Suppressor macrophage (primary cell): ENCODE measurements at regions not wholly inside any gene's neighbourhood (a gene's known extent, or its start where the extent isn't known, plus 50 kb on each side); places are given as distances from the start of the nearest gene placed in this dataset.

ENCODE experiments used
- DNase-seq, 4 experiments: peaks; one replicate each; pipeline ENCODE4 v3.0.0-alpha.2; 2020 to 2022

DNA sequence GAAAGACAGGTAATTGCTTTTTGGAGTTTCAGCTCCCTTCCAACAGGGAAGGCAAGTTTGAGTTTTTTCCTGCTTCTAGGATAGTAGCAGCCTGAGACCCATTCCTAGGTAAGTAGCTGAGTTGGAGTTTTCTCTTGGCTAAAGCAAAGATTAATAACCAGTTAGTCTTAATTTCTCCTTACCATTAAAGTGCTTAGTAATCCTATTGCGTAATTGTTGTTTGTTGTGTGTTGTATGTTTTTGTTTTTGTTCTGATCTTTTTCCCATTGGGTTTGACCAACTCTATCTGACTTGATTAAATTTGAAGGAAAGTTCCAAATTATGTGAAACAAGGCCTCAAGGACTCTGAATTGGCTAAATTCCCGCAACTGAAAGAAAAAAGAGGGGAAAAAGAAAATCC is 83.5 kb downstream of the TBX22 start:
- DNase-seq, result no peak

DNA sequence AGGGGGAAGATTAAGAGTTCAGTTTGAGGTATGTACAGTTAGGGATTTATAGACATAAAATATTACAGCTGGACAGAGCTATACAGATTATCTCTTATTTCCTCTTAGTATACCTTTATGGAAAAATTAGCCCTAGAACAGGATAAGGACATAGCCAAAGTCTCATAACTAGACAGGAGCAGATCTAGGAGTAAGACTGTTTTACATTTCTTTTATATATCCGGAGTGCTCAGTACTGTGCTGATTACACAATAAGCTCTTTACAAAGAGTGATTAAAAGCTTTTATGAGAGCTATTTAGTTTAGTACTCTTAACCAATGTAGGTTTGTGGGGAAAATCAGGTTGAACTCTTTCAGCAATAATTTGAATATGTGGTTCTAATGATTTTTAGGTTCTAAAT is 105.8 kb downstream of the TBX22 start:
- DNase-seq, result no peak

DNA sequence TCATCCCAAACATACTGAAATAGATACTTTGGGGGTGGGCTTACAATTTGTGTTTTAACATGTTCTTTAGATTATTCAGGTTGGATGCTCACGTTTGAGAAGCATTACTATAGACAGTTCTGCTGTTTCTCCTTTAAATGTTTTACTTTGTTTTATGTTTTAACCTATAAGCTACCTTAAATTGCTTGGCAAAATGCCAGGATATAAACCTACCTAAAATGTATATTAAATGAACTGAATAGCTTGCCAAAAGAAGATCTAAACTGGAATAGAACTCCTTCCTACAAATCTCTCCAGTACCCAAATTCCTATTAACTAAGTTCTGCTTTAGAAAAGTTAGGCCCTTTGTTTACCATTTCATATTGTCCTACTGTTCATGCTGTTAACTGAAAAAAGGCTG is 124.4 kb downstream of the TBX22 start:
- no peak for DNase-seq

DNA sequence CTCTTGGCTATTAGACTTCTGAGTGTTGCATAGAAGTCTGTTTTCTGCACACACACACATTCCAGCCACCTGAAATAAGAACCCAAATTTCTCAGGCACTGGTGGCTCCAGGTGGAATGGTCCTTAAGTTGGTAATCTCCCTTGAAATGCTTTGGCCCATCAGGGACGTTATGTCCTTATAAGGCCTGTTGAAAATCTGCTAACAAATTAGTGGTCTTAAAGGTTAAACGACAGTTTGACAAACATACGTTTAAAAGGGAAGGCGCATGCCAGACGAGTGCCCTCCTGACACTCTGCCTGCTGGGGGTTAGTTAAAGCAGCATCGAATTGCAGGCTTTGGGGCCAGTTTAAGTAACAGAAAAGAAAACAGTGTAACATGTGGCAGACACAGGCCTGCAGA is 125.0 kb downstream of the TBX22 start:
- no peak for DNase-seq

DNA sequence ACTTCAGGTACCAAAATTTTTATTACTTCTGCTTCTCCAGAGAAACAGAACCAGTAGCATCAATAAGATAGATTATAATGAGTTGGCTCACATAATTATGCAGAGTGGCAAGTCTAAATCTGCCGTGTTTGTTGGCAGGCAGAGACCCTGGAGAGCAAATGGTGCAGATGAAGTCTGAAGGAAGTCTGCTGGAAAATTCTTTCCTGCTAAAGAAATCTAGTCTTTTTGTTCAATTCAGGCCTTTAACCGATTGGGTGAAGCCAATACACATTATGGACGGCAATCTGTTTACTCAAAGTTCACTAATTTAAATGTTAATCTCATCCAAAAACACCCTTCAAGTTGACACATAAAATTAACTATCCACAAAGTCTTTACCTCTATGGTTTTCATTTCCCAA is 156.0 kb downstream of the TBX22 start:
- DNase-seq, result no peak

DNA sequence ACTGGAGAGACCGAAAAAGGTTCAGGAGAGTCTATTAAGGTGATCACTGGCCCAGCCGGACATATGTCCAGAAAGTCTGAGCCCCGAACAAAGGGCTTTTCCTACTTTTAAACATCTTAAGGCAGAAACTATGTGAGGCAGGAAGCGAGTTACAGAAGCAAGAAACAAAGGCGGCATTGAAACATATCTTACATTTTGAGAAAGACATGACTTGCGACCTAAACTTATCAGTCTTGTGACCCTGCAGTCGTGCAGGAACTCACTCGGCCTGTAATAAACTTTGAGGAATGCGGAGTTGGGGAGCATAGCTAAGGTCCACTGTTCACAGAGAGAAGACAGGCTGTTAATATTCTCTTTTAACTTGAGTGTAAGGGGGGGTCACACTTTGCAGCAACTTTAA is 158.7 kb downstream of the TBX22 start:
- no peak for DNase-seq

DNA sequence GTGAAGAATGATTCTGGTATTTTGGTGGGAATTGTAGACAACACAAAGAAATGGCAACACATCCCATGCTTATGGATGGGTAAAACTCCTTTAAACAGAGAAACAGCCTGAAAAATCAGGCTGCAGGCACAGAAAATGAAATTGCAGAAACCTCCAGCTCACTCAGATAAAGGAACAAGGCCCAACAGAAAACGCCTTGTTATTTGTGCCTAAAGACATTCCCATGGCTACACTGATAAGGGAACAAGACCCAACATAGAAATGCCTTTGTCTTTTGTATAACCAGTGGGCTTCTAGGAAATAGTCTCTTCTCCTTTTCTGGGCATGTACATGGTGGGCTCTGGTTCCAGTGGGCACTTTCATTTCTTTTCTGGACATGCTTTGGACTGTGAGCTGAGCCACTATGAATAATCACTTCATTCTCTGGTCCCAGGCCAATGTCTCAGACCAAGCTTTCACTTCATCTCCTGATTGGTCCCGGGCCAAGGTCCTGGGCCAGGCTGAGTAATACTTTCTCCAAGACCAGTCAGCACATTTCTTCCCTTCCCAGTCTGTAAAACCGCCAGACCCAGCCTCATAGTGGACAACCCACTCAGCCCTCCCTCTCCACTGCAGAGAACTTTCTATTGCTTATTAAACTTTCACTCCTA is 160.5 kb downstream of the TBX22 start:
- no peak for DNase-seq

DNA sequence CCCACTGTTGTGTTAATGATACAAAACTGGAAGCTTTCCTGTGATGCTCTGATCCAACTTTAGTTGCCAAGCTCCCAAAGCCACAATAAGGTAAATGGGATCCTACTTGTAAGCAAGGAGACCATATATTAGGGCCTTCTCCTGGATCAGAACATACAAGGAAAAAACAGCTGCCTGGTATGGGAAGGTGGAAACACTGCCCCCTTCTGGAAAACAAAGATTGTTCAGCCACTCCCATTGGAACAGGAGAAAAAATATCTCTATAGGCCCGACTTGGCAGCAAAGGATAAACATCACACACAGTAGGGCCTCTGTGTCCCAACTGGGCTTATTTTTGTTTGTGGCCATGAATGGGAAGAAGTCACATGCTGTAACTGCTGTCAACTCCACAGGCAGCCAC is 166.5 kb downstream of the TBX22 start:
- DNase-seq, result peak in 2 of 4 experiments; percentile 0 to 2

DNA sequence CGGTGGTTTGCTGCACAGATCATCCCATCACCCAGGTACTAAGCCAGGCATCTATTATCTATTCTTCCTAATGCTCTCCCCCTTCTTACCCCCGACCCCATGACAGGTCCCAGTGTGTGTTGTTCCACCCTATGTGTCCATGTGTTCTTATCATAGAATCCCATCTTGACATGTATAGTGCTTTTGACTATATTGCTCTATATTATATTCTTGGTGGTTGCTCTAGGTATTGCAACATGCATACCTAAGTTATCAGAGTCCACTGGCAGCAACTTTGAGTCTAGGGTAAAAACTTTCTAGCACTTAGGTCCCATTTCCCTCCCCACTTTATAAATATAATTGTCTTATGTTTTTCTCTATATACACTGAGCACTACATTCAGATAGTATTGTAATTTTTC is 170.3 kb downstream of the TBX22 start:
- DNase-seq, result no peak

DNA sequence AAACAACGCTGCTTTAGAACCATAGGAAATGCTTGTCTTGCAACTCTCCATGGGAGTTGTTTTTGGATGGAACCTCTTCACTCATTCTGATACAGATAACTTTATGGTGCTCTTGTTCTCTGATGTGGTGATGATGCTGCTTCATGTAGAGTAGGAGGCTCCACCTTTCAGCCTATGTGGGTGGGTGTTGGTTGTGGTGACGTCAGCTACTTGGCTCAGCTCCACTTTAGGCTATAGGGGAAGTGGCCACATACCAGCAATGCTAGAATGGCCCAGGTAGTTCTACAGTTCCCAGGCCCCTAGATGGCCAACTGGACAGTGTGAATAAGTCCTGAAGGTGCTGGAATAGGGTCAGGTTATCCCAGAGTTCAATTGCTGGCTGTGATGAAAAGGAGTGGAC is 192.1 kb downstream of the TBX22 start:
- DNase-seq, result no peak

DNA sequence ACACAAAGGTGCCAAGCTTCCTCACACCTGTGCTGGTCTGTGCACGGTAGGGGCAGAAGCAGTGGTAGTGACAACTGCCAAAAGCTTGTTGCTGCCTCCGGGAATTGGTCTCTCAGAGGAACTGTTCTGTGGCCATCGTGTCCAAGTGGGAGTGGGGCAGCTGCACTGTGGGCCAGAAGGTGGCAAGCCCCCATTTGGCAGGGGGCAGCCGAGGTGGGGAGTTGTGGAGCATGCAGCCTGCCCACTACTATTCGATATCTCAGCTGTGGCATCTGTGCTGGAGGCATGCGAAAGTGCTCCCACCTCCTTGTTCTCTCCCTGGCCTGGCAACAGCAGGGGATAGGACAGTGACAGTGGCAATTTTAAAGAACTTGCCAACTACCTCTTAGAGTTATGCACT is 192.8 kb downstream of the TBX22 start:
- no peak for DNase-seq

DNA sequence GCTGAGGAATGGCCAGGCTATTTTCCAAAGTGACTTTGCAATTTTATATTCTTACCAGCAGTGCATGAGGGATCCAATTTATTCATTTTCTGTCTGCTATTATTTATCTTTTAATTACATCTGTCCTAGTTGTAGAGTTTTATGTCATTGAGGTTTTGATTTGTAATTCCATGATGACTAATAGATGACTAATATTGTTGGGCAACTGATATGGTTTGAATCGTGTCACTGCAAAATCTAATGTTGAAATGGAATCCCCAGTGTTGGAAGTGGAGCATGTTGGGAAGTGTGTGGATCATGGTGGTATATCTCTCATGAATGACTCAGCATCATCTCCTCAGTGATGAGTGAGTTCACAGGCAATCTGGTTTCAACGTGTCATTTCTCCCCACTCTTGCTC is 201.5 kb downstream of the TBX22 start:
- peak in 3 of 4 experiments; percentile 3 to 26 (median 13) for DNase-seq

DNA sequence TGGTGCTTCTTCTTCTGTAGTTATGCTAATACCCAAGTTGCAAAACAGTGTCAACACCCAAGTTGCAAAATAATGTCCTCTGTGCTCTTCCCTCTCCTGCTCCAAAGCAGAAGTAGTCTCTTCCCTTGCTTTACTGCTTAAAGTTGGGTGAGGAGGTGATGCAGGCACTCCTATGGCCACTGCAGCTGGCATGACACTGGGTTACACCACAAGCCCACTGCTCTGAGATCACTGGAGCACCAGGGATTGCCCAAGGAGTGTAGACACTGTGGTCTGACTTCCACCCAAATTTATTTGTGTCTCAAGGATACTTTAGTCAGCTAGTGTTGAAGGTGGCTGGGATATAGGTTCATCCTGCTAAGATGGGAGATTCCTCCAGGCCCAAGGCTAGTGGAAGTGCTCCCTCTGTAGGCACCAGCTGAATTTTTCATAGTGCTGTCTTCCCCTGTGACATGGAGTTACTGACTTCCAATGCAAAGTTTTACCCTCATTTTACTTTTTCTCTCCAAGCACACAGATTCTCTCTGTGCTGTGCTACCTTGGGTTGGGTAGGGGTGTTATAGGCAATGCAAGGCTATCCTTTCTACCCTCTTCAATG is 196.2 kb upstream of the TENT5D start:
- peak; percentile 26 to 69 (median 62) for DNase-seq

DNA sequence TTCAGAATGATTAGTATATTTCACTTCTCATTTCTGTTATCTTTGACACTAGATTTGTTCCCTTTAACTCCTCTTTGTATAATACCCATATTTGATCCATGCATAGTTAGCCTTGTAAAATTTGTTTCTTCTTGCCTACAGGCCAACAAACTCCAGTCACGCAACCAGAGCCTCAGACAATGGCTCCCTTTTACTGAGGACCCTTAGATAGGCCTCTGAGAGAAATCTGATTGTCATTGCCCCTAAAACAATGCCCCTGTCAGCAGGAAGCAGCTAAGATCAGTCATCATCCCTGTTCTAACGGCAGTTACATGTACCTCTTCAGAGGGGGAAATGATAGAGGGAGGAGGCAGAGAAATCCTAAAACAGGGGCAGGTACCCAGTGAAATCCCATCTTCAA is 190.6 kb upstream of the TENT5D start:
- no peak for DNase-seq

DNA sequence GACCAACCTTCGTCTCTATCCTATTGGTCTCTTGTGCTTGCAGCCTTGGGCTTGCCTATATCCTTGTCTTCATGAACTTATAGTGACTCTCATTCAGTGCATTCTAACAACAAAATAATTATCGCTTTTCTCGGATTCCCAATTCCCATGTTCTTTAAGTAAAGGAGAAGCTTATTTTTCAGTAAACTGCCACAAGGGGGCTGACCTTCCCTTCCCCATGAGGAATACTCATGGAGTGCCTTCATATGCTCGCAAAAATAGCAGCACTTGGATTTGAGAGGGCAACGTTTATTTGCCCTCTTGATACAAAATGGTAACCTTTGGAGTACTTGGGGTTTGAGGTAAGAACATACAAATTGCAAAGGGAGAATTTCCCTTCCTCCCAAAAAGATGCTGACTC is 183.2 kb upstream of the TENT5D start:
- DNase-seq, result no peak

DNA sequence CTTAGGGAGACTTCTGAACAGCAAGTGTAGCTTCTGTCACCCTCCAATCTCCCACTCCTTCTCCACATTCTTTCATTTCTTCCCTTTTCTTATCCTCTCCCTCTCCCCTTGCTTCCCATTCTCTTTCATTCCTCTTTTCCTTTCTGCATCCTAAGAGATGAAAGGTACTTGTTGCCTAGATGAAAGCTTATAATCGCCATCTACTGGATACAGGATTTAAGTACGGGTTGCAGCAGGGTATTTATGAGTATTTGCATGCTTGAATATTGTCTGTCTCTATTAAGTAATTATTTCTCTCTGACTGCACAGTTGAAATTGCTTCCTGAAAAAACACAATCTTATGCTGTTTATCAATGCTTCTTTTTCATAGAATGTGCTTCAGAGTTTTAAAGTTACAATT is 174.0 kb upstream of the TENT5D start:
- no peak for DNase-seq

DNA sequence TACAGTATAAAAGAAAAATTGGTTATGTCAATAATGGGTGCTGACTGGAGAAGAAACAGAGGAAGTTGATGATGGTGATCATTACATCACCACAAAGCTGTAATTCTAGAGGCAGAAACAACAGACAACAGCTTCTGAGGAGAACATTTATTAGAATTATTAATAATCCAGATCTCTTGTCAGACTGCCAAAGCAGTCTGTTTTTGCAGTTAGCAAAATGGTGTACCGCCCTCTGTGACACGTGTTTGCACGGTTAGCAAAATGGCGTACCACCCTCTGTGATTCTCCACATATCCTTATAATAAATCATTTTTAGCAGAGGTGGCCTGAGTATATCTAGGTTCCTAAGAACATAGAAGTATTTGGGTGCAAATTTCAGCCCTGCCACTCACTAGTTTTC is 154.0 kb upstream of the TENT5D start:
- no peak for DNase-seq

DNA sequence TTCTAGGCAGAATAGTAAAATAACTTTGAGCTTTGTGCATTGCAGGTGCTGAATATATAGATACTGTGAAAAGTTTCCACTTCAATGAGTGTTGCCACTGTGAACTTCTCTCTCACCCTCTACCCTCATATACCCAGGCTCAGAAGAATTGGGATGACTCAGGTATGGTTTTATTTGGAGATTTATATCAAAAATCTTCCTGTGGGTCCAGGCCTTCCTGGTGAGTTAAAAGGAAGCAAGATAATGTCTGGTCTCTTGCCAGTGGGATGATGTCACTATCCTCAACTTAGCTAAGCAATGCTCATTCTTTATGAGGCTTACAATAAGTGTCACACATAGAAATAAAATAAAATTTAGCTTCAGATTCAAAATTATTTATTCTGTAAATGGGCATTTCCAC is 153.3 kb upstream of the TENT5D start:
- DNase-seq, result no peak

DNA sequence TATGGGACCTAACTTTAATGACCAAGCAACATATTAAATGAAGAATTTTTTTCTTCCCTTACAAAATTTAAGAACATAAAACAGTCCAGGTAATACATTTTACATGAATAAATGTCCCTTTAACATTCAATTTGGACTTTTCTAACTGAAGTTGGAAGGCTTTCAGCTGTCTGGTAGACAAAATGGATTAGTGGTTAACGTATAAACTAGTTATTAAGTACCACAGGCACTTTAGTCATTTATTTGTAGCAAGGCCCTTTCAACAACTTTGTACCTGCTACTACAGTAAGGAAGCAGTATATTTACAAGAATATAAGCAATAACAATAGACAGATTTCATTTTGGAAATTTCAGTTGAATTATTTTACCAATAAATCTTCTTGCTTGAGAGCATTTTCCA is 152.5 kb upstream of the TENT5D start:
- no peak for DNase-seq

DNA sequence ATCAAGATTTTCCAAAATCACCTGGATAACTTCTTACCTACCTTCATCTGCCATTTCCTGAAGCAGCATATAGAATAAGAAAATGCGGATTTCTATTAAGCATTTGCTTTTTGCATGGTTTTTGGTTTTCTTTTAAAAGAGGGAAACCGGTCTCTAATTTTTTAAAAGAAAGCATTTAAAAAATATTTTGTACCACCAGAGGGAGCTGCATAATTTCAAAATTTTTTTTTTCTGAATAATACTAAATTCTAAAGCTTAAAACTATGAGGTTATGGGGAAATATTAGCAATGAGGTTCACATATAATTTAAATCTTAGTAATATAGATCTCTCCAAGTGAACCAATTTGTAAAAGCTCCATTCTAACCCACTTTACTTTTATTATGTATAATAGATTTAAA is 137.7 kb upstream of the TENT5D start:
- no peak for DNase-seq

DNA sequence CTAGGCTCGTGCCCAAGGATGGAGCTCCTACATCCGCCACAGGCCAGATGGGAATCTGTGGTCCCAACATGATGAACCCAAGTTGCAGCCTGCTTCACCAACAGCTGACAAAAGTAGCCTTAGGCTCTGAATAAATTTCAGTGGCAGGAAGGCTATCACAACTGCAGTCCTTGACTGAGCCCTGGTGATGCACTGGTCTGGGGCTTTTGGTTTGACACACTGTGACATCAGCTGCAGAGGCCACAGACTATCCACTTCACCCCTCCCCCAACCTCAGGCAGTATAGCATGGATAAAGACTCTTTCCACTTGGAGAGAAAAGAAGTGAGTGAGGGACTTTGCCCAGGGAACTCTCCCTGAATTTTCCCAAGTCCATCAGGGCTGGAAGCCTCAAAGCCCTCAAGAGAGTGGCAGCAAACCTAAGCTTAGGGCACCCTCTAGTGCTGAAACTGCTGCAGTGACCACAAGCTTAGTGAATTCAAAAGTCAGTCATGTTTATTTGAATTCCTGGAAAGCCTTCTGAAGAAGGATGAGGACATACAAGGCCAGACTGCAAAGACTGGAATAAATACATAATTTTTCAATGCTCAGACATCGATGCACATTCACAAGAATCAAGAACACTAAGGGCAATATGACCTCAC is 135.0 kb upstream of the TENT5D start:
- peak in 3 of 4 experiments; percentile 3 to 28 (median 9) for DNase-seq

DNA sequence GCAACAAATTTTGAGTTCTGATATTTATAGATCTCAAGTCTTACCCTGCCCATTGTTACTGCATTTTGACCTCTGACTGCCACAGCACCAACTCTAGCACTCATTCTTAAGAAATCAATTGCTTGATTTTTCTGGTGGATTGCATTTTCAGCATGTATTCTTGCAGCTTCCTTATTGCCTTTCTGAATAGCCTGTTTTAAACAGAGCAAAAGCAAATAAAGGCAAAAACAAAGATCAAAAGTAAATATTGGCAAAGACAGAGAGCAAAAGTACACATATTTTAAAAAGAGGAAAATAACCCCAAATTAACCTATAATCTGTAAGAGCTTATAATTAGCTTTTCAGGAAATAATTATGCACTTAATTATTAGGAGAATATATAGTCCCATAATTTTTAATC is 129.4 kb upstream of the TENT5D start:
- no peak for DNase-seq

DNA sequence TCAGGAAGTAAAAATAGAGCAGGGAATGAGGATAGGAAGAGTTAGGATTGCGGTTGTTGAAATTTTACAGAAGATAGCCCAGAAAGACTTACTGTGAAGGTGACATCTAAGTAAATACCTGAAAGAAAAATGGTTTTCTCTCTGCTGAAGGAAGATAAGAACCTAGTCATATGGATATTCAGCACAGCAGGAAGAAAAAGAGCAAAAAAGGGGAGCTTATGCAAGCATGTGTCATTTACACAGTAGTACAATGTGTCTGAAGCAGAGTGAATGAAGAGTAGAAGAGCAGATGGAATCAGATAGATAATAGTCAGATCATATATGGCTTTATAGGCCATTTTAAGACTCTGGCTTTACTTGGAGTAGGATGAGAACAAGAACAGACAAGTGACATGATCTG is 126.9 kb upstream of the TENT5D start:
- DNase-seq, result no peak

DNA sequence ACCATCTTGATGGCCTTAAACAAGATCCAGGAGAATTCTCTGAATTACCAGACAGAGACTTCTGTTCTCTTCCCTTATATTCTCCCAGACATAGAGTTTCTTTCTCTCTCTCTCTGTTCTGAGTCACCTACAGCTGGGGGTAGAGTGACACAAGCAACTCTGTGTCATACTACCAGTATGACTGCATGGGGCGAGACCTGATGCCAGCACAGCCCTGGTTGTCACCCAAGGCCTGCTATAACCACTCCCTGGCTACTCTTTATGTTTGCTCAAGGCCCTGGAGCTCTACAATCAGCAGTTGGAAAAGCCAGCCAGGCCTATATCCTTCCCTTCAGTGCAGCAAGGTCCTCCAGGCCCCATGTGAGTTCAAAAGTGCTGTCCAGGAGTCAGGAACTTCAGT is 114.2 kb upstream of the TENT5D start:
- no peak for DNase-seq

DNA sequence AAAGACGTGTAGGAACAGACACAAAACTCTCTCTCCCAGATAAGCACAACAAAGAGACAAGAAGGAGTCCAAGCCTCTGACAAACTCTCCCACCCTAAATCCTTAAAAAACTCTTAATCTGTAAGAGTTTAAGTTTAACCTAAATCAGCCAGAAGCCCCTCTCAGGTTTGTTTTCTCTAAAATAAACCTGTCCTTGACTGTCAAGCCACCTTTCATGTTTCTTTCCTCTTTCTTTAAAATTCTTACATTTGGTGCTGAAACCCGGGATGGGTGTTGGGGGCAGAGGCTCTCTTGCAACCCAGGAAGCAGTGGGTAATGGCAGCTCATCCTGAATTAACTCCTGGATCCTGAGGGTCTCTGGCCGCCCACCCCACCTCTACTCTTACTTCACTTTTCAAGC is 107.8 kb upstream of the TENT5D start:
- DNase-seq, result no peak
